ENCODE measurements at regions not wholly inside any gene's neighbourhood (a gene's known extent, or its start where the extent isn't known, plus 50 kb on each side); places are given as distances from the start of the nearest gene placed in this dataset.

DNA sequence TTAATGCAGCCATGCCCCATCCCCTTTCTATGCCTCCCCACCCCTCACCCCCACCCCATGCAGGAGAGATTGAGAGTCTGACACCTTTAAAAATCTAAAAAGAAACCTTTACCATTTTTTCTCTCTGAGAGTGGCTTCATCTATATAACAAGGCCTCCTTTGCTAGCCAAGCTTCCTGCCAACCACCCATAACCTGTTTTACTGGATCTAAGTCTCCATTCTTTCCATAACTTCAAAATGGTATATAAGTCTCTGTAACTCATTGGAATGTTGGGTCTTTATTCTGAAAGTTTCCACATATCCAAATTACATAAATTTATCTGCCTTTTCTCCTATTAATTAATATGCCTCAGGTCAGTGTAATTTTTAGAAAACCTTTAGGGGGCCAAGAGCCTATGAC is 1174.0 kb downstream of the MAT2B start:
- peak; percentile 33 for DNase-seq (ENCODE audit: low read depth)
- TF ChIP-seq, protein P1, sequence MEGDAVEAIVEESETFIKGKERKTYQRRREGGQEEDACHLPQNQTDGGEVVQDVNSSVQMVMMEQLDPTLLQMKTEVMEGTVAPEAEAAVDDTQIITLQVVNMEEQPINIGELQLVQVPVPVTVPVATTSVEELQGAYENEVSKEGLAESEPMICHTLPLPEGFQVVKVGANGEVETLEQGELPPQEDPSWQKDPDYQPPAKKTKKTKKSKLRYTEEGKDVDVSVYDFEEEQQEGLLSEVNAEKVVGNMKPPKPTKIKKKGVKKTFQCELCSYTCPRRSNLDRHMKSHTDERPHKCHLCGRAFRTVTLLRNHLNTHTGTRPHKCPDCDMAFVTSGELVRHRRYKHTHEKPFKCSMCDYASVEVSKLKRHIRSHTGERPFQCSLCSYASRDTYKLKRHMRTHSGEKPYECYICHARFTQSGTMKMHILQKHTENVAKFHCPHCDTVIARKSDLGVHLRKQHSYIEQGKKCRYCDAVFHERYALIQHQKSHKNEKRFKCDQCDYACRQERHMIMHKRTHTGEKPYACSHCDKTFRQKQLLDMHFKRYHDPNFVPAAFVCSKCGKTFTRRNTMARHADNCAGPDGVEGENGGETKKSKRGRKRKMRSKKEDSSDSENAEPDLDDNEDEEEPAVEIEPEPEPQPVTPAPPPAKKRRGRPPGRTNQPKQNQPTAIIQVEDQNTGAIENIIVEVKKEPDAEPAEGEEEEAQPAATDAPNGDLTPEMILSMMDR (IDR thresholded peaks at IDR 0.05; ENCODE audit: control insufficient read depth, extremely low read depth, insufficient read depth) = no peak

GRCh38 chr5:164680216-164680615 is 1174.8 kb downstream of the MAT2B start:
- no peak overlapping the region for H3K4me3 ChIP-seq (ENCODE audit: low read depth, low read length)
- DNase-seq (ENCODE audit: low read depth) = no peak
- TF ChIP-seq, protein P1 (IDR thresholded peaks at IDR 0.05; ENCODE audit: control insufficient read depth, extremely low read depth, insufficient read depth) = no peak

More for the DNA sequence above, 1174.0 kb downstream of the MAT2B start:
- no peak overlapping the region for H3K4me3 ChIP-seq (ENCODE audit: low read depth, low read length)

- no peak for DNase-seq (ENCODE audit: low read depth)
- no peak overlapping the region for H3K4me3 ChIP-seq (ENCODE audit: low read depth, low read length)
- TF ChIP-seq, protein P1 (IDR thresholded peaks at IDR 0.05; ENCODE audit: control insufficient read depth, extremely low read depth, insufficient read depth) = no peak
Measured at GRCh38 chr5:164680812-164681520, 1175.5 kb downstream of the MAT2B start.

DNA sequence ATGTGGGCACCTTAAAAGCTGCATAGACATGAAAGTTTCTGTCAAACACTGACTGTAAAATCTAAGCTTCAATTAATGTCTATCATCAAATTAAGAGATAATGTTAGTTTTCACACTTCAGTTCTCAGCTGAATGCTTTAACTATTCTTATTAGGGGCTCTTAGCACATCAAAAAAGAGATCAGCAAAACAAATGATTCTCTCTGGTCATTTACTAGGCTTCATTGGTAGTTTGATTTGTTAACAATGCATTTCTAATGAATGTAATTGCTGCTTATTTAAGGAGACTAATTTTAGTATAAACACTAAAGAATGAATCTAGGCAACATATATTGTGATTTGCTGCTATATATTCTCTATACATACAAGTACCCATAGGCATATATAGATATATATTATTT is 1182.0 kb downstream of the MAT2B start:
- TF ChIP-seq, protein P1 (IDR thresholded peaks at IDR 0.05; ENCODE audit: control insufficient read depth, extremely low read depth, insufficient read depth) = no peak
- no peak for DNase-seq (ENCODE audit: low read depth)

GRCh38 chr5:164688437-164688836 is 1183.0 kb downstream of the MAT2B start:
- DNase-seq (ENCODE audit: low read depth) = no peak
- TF ChIP-seq, protein P1 (IDR thresholded peaks at IDR 0.05; ENCODE audit: control insufficient read depth, extremely low read depth, insufficient read depth) = no peak
- no peak overlapping the region for H3K4me3 ChIP-seq (ENCODE audit: low read depth, low read length)

More for the DNA sequence above, 1182.0 kb downstream of the MAT2B start:
- no peak overlapping the region for H3K4me3 ChIP-seq (ENCODE audit: low read depth, low read length)

GRCh38 chr5:164708831-164709230 is 1203.4 kb downstream of the MAT2B start:
- TF ChIP-seq, protein P1 (IDR thresholded peaks at IDR 0.05; ENCODE audit: control insufficient read depth, extremely low read depth, insufficient read depth) = no peak

DNA sequence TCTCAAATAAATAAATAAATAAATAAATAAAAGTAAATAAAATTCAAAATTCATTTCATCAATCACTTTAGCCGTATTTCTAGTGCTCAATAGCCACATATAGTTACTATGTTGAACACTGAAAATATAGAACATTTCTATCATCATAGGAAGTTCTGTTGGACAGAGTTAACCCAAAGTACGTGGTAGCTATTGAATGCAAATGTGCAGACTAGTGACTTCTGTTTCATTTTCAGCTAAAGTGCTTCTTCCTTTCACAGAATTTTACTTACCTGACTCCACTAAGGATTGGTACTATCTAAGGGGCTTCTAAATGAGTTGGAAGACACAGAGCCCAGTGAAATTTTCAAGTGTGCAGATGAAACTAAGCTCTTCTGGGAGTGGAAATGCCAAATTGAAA is 1208.3 kb downstream of the MAT2B start:
- DNase-seq (ENCODE audit: low read depth) = no peak
- H3K4me3 ChIP-seq (ENCODE audit: low read depth, low read length) = no peak overlapping the region
- TF ChIP-seq, protein P1 (IDR thresholded peaks at IDR 0.05; ENCODE audit: control insufficient read depth, extremely low read depth, insufficient read depth) = no peak

More at GRCh38 chr5:164708831-164709230, 1203.4 kb downstream of the MAT2B start:
- DNase-seq (ENCODE audit: low read depth) = no peak
- H3K4me3 ChIP-seq (ENCODE audit: low read depth, low read length) = no peak overlapping the region

Data from LNCaP clone FGC (cell line).